ENCODE measurements at regions not wholly inside any gene's neighbourhood (a gene's known extent, or its start where the extent isn't known, plus 50 kb on each side); places are given as distances from the start of the nearest gene placed in this dataset.

DNA sequence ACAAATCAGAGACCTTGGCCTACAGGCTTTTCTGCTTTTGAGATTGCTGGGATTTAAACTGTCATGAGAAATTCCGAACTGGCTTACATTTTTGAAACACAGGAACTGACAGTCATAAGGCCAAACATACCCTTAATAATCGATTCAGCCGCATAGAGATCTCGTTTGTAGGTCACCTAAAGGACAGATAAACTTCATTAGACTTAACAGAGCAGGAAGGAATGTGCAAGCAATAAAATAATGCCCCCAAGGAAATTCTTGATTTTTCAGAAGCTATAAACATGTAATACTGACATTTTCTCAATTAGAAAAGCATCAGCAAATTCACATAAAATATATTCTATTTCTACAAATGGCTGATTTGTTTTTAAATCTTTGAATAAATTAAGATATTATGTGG, 120.0 kb downstream of the CRPPA start:
- TF ChIP-seq MYNN (IDR thresholded peaks at IDR 0.05) (no peak), MYNN (CRISPR knock-in tag; IDR thresholded peaks at IDR 0.05) (no peak), CHD2 (IDR thresholded peaks at IDR 0.05; ENCODE audit: low read depth, low read length) (no peak), TCF3 (CRISPR knock-in tag; IDR thresholded peaks at IDR 0.05) (no peak), TARDBP (IDR thresholded peaks at IDR 0.05) (no peak), HDAC8 (tag; IDR thresholded peaks at IDR 0.05) (no peak), EZH2 (IDR thresholded peaks at IDR 0.05; ENCODE audit: borderline replicate concordance, low read depth, low read length) (no peak), MAFK (IDR thresholded peaks at IDR 0.05; ENCODE audit: low read length) (no peak)
- TF ChIP-seq, protein P1, sequence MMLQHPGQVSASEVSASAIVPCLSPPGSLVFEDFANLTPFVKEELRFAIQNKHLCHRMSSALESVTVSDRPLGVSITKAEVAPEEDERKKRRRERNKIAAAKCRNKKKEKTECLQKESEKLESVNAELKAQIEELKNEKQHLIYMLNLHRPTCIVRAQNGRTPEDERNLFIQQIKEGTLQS (IDR thresholded peaks at IDR 0.05): no peak
- TF ChIP-seq, protein P1 (CRISPR knock-in tag; conservative IDR thresholded peaks at IDR 0.05): no peak
